Upper lobe of left lung (tissue), 6 donors: ENCODE measurements at regions not wholly inside any gene's neighbourhood (a gene's known extent, or its start where the extent isn't known, plus 50 kb on each side); places are given as distances from the start of the nearest gene placed in this dataset.

Experiments used
- ATAC-seq, 2 donors: fragments of 200-7000 bp; cut with Tn5 transposase; one replicate each; pipeline ENCODE4 v1.9.1; 2022; ENCODE audit warnings: mild to moderate bottlenecking in 2 of 2, moderate library complexity in 2 of 2; ENCODE audit not compliant: low FRiP score in 2 of 2
- DNase-seq, 2 donors: peaks; one replicate each; pipeline ENCODE4 v3.0.0-alpha.2; 2019 to 2020
- H3K27ac ChIP-seq, 4 donors: fragments of 200-600 bp; sonication (generic); one replicate each; pipeline ENCODE4 v1.5.1; 2016 to 2019
- H3K27me3 ChIP-seq, 4 donors: fragments of 200-600 bp; sonication (generic); one replicate each; pipeline ENCODE4 v1.5.1; 2017 to 2019
- H3K36me3 ChIP-seq, 4 donors: fragments of 200-600 bp; sonication (generic); one replicate each; pipeline ENCODE4 v1.5.1; 2016 to 2019
- H3K4me1 ChIP-seq, 4 donors: fragments of 200-600 bp; sonication (generic); one replicate each; pipeline ENCODE4 v1.5.1; 2018 to 2019
- H3K4me3 ChIP-seq, 4 donors: fragments of 200-600 bp; sonication (generic); one replicate each; pipeline ENCODE4 v1.5.1; 2017 to 2019; ENCODE audit warnings: mild to moderate bottlenecking in 2 of 4, moderate library complexity in 1 of 4
- H3K9me3 ChIP-seq, 4 donors: fragments of 200-600 bp; sonication (generic); one replicate each; pipeline ENCODE4 v1.5.1; 2018 to 2019
- EP300 ChIP-seq, 4 donors: sonication (generic); formaldehyde crosslinking; IDR thresholded peaks; one replicate each; pipeline ENCODE4 v1.5.1; 2017; ENCODE audit warnings: antibody characterized with exemption in 4 of 4, control low read depth in 2 of 4
- POLR2A ChIP-seq, 4 donors: fragments of 450-650 bp; IDR thresholded peaks; one replicate each; pipeline ENCODE4 v1.5.1; 2016 to 2017; ENCODE audit warnings: antibody characterized with exemption in 4 of 4, mild to moderate bottlenecking in 2 of 4
- POLR2AphosphoS5 ChIP-seq, 2 donors: sonication (generic); formaldehyde crosslinking; IDR thresholded peaks; one replicate each; pipeline ENCODE4 v1.5.1; 2017; ENCODE audit warnings: antibody characterized with exemption in 2 of 2
- WGBS, 2 donors: methylation state at CpG; one replicate each; pipeline ENCODE4 v1.1.5; 2017 to 2018; 5-methylcytosine and 5-hydroxymethylcytosine counted together
- TF ChIP-seq, protein P1 (sequence below), 6 experiments: fragments of 450-650 bp in 4 of 6; fragments of 200-600 bp in 2 of 6; sonication (generic) in 2 of 6; IDR thresholded peaks; one replicate each; pipeline ENCODE4 v1.5.1; 2016 to 2019; ENCODE audit warnings: antibody characterized with exemption in 6 of 6
- donor health status: DM: no; HTN: no; CAD: no; lungs with moderate emphysema.
- donor health status: DM: no; HTN: yes; CAD: no; lungs with severe emphysema.

DNA sequence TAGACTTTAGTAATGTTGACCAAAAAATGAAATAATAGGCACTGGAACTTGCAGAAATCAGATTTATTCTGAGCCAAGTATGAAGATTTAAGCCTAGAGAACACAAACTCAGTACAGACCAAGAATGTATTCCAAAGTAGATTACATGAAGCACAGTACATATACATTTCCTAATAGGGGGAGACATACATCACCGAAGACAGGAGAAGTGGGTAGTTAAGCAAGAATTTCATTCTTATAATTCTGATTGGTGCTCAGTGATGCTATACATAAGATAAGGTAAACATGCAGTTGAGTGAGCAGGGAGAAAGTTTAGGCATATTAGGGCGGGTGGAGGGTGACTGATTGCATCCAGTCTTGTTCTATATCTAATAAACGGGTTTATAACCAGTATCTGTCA, 2218.8 kb downstream of the PCDH9 start:
- H3K27me3 ChIP-seq, result no peaks in the 10 kb centered on the region
- TF ChIP-seq POLR2AphosphoS5 (IDR thresholded peaks at IDR 0.05), result no peak
- TF ChIP-seq, protein P1, sequence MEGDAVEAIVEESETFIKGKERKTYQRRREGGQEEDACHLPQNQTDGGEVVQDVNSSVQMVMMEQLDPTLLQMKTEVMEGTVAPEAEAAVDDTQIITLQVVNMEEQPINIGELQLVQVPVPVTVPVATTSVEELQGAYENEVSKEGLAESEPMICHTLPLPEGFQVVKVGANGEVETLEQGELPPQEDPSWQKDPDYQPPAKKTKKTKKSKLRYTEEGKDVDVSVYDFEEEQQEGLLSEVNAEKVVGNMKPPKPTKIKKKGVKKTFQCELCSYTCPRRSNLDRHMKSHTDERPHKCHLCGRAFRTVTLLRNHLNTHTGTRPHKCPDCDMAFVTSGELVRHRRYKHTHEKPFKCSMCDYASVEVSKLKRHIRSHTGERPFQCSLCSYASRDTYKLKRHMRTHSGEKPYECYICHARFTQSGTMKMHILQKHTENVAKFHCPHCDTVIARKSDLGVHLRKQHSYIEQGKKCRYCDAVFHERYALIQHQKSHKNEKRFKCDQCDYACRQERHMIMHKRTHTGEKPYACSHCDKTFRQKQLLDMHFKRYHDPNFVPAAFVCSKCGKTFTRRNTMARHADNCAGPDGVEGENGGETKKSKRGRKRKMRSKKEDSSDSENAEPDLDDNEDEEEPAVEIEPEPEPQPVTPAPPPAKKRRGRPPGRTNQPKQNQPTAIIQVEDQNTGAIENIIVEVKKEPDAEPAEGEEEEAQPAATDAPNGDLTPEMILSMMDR (IDR thresholded peaks at IDR 0.05), result no peak
- TF ChIP-seq POLR2A (IDR thresholded peaks at IDR 0.05), result no peak
- no peak for TF ChIP-seq EP300 (IDR thresholded peaks at IDR 0.05)
- no peaks in the 10 kb centered on the region for H3K4me1 ChIP-seq
- no peak for ATAC-seq
- no peak for DNase-seq
- 56 to 57% methylated on average over 3 of the region's 3 CpGs for WGBS, 2 donors
- H3K27ac ChIP-seq, result no peak overlapping the region
- no peaks in the 10 kb centered on the region for H3K36me3 ChIP-seq
- H3K4me3 ChIP-seq, result no peak overlapping the region
- H3K9me3 ChIP-seq, result no peaks in the 10 kb centered on the region

DNA sequence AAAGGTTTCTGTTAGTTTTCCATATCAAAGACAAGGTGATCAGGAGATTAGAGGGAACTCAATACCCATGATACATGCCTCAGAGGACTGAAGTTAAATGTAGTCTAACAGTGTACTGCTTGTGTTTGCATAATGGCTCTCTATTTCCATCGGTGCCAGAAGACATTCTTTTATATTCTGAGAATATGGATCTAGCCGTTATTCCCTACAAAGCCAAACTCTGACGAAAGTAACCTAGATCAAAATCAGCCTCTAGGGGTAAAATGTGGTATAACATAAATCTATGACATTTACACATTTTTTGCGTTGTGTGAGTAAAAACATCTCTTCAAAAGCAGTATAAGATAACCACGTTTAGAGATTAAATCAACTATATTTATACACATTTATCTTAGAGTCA, 2232.7 kb downstream of the PCDH9 start:
- Histone ChIP-seq H3K27ac (no peak overlapping the region), H3K4me3 (no peak overlapping the region), H3K36me3 (no peaks in the 10 kb centered on the region), H3K4me1 (no peaks in the 10 kb centered on the region), H3K9me3 (no peaks in the 10 kb centered on the region), H3K27me3 (no peaks in the 10 kb centered on the region)
- ATAC-seq (no peak), DNase-seq (no peak)
- WGBS, 2 donors, result 84 to 85% methylated on average over 5 of the region's 5 CpGs
- TF ChIP-seq EP300 (IDR thresholded peaks at IDR 0.05) (no peak), POLR2A (IDR thresholded peaks at IDR 0.05) (no peak), POLR2AphosphoS5 (IDR thresholded peaks at IDR 0.05) (no peak)
- TF ChIP-seq, protein P1 (IDR thresholded peaks at IDR 0.05), result no peak

DNA sequence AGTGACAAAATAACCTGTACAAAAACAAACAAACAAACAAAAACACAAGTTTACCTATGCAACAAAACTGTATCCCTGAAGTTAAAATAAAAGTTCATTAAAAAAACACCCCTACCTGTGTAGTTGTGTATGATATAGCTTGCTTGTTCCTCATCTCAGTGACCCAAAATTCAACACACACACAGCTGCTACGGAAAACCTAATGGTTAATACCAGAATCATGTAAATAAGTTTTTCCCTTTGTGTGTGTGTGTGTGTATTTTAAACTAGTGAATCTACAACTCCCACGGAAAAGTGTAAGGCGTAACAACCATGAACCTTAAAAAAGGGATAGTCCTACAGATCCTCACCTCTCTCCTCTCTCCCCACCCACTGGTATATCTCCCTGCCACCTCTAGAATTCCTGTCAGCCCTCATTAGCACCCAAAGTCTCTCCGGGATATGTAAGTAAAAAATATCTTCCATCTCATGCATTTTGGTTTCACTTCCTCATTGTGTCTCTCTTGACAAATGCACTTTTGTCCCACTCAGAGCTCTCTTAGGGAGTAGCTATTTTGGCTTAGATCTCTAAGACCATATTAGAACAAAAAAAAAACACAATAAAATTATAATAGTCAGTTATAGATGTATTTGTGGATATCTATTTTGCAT, 2236.5 kb downstream of the PCDH9 start:
- Histone ChIP-seq H3K27ac (no peak overlapping the region), H3K4me3 (no peak overlapping the region), H3K4me1 (no peaks in the 10 kb centered on the region), H3K9me3 (no peaks in the 10 kb centered on the region), H3K27me3 (no peaks in the 10 kb centered on the region), H3K36me3 (no peaks in the 10 kb centered on the region)
- 71 to 73% methylated on average over 4 of the region's 4 CpGs for WGBS, 2 donors
- TF ChIP-seq EP300 (IDR thresholded peaks at IDR 0.05) (no peak), POLR2AphosphoS5 (IDR thresholded peaks at IDR 0.05) (no peak), POLR2A (IDR thresholded peaks at IDR 0.05) (no peak)
- TF ChIP-seq, protein P1 (IDR thresholded peaks at IDR 0.05), result no peak
- DNase-seq (no peak), ATAC-seq (no peak)

- no peak overlapping the region for H3K27ac ChIP-seq
- no peak for TF ChIP-seq POLR2AphosphoS5 (IDR thresholded peaks at IDR 0.05)
- no peak for TF ChIP-seq EP300 (IDR thresholded peaks at IDR 0.05)
- TF ChIP-seq, protein P1 (IDR thresholded peaks at IDR 0.05), result no peak
- no peak for TF ChIP-seq POLR2A (IDR thresholded peaks at IDR 0.05)
- 50 to 77% methylated on average over 2 of the region's 2 CpGs for WGBS, 2 donors
- no peaks in the 10 kb centered on the region for H3K36me3 ChIP-seq
- ATAC-seq, result no peak
- DNase-seq, result no peak
- H3K4me1 ChIP-seq, result no peaks in the 10 kb centered on the region
- H3K9me3 ChIP-seq, result no peaks in the 10 kb centered on the region
- no peaks in the 10 kb centered on the region for H3K27me3 ChIP-seq
- H3K4me3 ChIP-seq, result no peak overlapping the region
Observed at GRCh38 chr13:64992314-64992713, 2237.8 kb downstream of the PCDH9 start.

GRCh38 chr13:64985075-64985474, 2245.1 kb downstream of the PCDH9 start:
- ATAC-seq, result no peak
- Histone ChIP-seq H3K4me1 (no peaks in the 10 kb centered on the region), H3K9me3 (peaks cover 0 to 9% (median 0%) of the 10 kb centered on the region in 4 donors), H3K36me3 (no peaks in the 10 kb centered on the region), H3K4me3 (no peak overlapping the region), H3K27me3 (no peaks in the 10 kb centered on the region), H3K27ac (no peak overlapping the region)
- TF ChIP-seq POLR2AphosphoS5 (IDR thresholded peaks at IDR 0.05) (no peak), POLR2A (IDR thresholded peaks at IDR 0.05) (no peak), EP300 (IDR thresholded peaks at IDR 0.05) (no peak)
- TF ChIP-seq, protein P1 (IDR thresholded peaks at IDR 0.05), result no peak
- WGBS, 2 donors, result 56 to 61% methylated on average over 5 of the region's 5 CpGs
- DNase-seq, result no peak
